Muscle of leg (tissue), 3 donors: ENCODE measurements at regions not wholly inside any gene's neighbourhood (a gene's known extent, or its start where the extent isn't known, plus 50 kb on each side); places are given as distances from the start of the nearest gene placed in this dataset.

ENCODE experiments used
- DNase-seq: peaks from one replicate; pipeline ENCODE4 v3.0.0; 2013
- H3K27ac ChIP-seq: one replicate; pipeline ENCODE4 v1.5.1; 2013; ENCODE audit warnings: mild to moderate bottlenecking, low read length, control low read depth
- H3K27me3 ChIP-seq: one replicate; pipeline ENCODE4 v1.6.1; 2013; ENCODE audit warnings: low read length; ENCODE audit not compliant: control insufficient read depth, insufficient read depth
- H3K36me3 ChIP-seq: one replicate; pipeline ENCODE4 v1.6.1; 2013; ENCODE audit warnings: low read length; ENCODE audit not compliant: control insufficient read depth, insufficient read depth
- H3K4me1 ChIP-seq: one replicate; pipeline ENCODE4 v1.6.1; 2013; ENCODE audit warnings: low read length; ENCODE audit not compliant: control insufficient read depth, insufficient read depth
- H3K4me3 ChIP-seq: one replicate; pipeline ENCODE4 v1.5.1; 2013; ENCODE audit warnings: low read length, control low read depth
- H3K9me3 ChIP-seq: replicated peaks from 2 replicates; pipeline ENCODE4 v1.6.1; 2013; ENCODE audit warnings: low read depth, low read length; ENCODE audit not compliant: control insufficient read depth
- WGBS: methylation state at CpG from one replicate; pipeline ENCODE4 v1.1.5; 2013; ENCODE audit warnings: missing lambda C conversion rate; ENCODE audit not compliant: insufficient coverage; 5-methylcytosine and 5-hydroxymethylcytosine counted together

DNA sequence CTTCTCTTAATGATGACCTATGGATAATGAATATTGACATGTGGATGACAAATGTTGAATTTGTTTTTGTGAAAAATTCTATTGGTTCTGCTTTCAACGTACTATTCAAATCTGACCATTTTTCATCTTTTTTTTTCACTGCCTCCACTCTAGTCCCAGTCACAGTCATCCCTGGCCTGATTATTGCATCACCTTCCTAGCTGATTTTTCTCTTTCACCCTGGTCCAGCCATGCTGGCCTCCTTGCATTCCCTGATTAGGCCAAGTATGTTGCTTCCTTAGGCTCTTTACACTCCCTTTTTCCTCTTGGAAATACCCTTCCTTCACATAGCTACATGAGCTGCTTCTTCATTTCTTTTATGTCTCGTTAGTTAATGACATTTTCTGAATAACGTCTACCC is 58.1 kb upstream of the MAP9 start:
- Histone ChIP-seq H3K36me3 (no peaks in the 10 kb centered on the region), H3K27me3 (no peaks in the 10 kb centered on the region), H3K9me3 (no peaks in the 10 kb centered on the region), H3K4me3 (no peak overlapping the region), H3K27ac (no peak overlapping the region), H3K4me1 (no peaks in the 10 kb centered on the region)
- peak; percentile 1 for DNase-seq
- WGBS: 100% methylated on average over 1 of the region's 3 CpGs

DNA sequence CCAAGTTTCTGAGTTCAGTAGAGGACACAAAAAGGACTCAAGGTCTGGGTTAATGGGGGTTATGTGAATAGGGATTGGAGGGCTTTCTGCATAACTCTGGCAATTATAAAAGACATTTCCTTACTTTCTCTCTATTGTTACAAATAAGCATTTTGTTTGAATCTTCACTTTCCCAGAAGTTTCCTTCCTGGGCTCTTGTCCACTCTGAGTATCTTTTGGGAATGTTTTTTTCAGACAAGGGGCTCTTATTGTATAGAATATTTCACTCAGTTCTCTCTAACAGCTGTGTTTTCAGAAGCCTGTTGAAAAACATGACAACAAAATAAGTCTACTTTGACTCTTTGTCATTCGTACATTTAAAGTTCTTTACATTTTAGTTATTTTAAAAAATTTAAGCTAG is 57.6 kb upstream of the MAP9 start:
- H3K27ac ChIP-seq: no peak overlapping the region
- H3K27me3 ChIP-seq: no peaks in the 10 kb centered on the region
- peak; percentile 80 for DNase-seq
- H3K36me3 ChIP-seq: no peaks in the 10 kb centered on the region
- H3K4me3 ChIP-seq: no peak overlapping the region
- no peaks in the 10 kb centered on the region for H3K4me1 ChIP-seq
- H3K9me3 ChIP-seq: no peaks in the 10 kb centered on the region
- WGBS: no CpG with 5 or more reads among the region's 1 CpG

DNA sequence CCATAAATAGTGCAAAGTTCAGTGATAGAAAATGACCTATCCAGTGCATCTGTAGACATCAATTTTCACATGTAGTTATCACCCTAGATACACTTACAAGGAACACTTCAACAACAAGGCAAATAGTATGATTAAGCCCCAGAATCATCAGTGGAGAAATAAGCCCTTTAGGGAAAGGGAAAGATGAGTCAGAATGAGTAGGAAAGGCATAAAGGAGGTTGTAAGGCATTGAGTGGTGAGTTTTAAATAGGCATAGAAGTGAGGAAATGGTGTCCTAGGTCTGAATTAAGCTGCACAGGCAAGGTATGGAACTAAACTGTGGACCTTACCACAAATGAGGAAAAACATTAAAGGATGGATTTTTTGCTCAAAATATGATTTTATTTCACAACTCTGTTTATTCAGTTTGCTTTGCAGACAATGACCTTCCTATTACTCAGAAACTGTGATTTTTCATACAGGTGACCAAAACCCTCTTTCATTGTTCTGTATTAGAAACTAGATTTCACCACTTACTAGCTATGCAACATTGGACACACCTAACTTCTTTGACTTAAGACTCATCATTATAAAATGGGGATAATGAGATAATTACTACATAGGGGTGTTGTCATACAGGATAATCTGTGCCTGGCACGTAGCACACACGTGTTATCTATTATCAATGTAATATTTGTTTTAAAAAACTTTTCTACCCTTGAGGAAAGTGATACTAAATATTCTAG is 57.0 kb upstream of the MAP9 start:
- no CpG with 5 or more reads among the region's 2 CpGs for WGBS
- H3K27me3 ChIP-seq: no peaks in the 10 kb centered on the region
- H3K36me3 ChIP-seq: no peaks in the 10 kb centered on the region
- no peak overlapping the region for H3K27ac ChIP-seq
- no peak overlapping the region for H3K4me3 ChIP-seq
- no peaks in the 10 kb centered on the region for H3K4me1 ChIP-seq
- DNase-seq: peak; percentile 3
- H3K9me3 ChIP-seq: no peaks in the 10 kb centered on the region

DNA sequence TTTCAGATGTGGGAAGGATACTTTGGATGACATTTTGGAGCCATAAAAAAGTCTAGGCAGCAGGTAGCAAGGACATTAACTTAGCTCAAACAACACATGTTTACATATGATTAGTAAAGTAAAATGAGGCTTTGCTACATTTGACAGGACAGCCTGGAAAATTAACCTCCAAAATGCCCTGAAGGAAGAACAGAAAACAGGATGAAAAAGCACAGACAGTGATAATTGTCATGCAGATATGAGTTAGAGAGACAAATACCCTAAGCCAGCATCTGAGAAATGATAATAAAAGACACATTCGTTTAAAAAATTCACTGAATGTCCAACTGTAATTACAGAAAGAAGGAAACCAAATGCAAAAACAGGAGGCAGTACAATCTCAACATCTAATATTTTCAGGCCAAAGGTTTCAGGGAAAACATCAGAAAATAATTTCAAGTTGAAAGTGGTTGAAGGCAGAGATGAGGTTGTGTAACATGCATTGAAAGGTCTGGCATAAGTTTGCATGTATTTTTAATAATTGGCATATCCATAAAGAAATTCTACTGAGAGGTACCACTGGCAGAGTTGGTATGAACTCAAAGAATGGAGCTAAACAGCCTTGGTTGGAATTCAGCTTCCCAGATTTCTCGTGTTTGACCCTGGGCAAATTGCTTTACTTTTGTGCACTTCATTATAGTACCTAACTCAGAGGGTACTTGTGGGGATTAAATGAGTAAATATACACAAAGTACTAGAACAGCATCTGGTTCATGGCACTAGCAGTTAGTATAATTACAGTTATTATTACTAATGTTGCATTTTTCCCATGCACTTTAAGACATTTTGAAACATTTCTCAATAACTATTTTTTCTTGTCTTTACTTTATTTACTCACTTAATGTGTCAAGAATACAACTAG is 54.4 kb upstream of the MAP9 start:
- Histone ChIP-seq H3K27ac (no peak overlapping the region), H3K4me3 (no peak overlapping the region), H3K4me1 (no peaks in the 10 kb centered on the region), H3K9me3 (peaks cover 5% of the 10 kb centered on the region), H3K27me3 (no peaks in the 10 kb centered on the region), H3K36me3 (no peaks in the 10 kb centered on the region)
- DNase-seq: no peak
- WGBS: 80% methylated on average over 1 of the region's 2 CpGs

DNA sequence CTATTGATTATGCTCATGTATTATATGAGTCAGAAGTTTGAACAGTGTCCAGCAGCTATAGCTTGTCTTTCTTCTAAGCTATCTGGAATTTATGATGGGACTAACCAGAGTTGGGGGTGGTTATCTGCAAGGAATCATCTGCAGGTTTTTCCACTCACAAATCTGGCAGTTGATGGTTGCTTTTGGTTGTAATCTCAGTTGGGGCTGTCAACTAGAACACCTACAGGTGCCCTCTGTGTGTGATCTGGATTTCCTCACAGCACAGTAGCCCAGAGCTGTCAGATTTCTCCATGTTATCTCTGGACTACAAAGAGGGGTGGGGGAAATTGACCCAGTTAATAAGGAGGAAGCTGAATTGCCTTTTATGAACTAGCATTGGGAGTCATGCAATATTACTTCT is 51.4 kb upstream of the MAP9 start:
- Histone ChIP-seq H3K4me3 (no peak overlapping the region), H3K4me1 (no peaks in the 10 kb centered on the region), H3K27ac (no peak overlapping the region), H3K36me3 (no peaks in the 10 kb centered on the region), H3K27me3 (no peaks in the 10 kb centered on the region), H3K9me3 (peaks cover 5% of the 10 kb centered on the region)
- DNase-seq: no peak

DNA sequence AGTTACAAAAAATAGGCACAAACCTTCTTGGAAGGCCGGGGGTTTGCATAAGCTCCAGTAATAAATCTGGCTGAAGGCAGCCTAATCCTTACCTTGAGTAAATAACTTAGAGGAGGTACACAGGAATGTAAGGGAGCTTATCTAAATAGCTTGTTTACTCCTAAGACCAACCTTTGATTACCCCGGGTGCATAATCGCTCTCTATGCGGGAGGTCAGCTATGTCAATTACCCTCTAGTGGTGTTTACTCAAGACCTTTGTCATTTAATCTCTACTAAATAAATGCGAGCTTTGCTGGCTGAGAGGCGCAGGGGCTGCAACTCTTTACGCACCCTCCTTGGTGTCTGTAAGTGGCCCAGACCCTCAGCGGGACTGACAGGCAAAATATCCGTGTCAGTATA is 50.2 kb upstream of the MAP9 start:
- H3K27me3 ChIP-seq: no peaks in the 10 kb centered on the region
- peaks cover 5% of the 10 kb centered on the region for H3K9me3 ChIP-seq
- 20% methylated on average over 1 of the region's 9 CpGs for WGBS
- no peak overlapping the region for H3K4me3 ChIP-seq
- no peak overlapping the region for H3K27ac ChIP-seq
- no peaks in the 10 kb centered on the region for H3K36me3 ChIP-seq
- H3K4me1 ChIP-seq: no peaks in the 10 kb centered on the region
- no peak for DNase-seq
